Breast epithelium (tissue), 4 donors: ENCODE measurements at regions not wholly inside any gene's neighbourhood (a gene's known extent, or its start where the extent isn't known, plus 50 kb on each side); places are given as distances from the start of the nearest gene placed in this dataset.

Experiments
- DNase-seq, 2 donors: peaks; one replicate each; pipeline ENCODE4 v3.0.0-alpha.2; 2019; ENCODE audit warnings: low spot score in 2 of 2
- H3K27ac ChIP-seq, 2 donors: fragments of 200-600 bp; sonication (generic) in 1 of 2; one replicate each; pipeline ENCODE4 v1.5.1; 2016 to 2019; ENCODE audit warnings: mild to moderate bottlenecking in 1 of 2
- H3K27me3 ChIP-seq, 2 donors: fragments of 200-600 bp; sonication (generic) in 1 of 2; one replicate each; pipeline versions ENCODE4 v1.5.1 to v1.6.0; 2017 to 2019; ENCODE audit warnings: control low read depth in 1 of 2, mild to moderate bottlenecking in 1 of 2
- H3K36me3 ChIP-seq: fragments of 200-600 bp; one replicate; pipeline ENCODE4 v1.5.1; 2019
- H3K4me1 ChIP-seq, 2 donors: fragments of 200-600 bp; sonication (generic); one replicate each; pipeline ENCODE4 v1.5.1; 2016 to 2019; ENCODE audit warnings: control low read depth in 1 of 2
- H3K4me3 ChIP-seq, 3 donors: fragments of 200-600 bp; sonication (generic); 1 replicate in 2 of 3; 2 replicates in 1 of 3; pipeline ENCODE4 v1.5.1; 2016 to 2019; ENCODE audit warnings: mild to moderate bottlenecking in 3 of 3, moderate library complexity in 2 of 3
- H3K9me3 ChIP-seq, 2 donors: fragments of 200-600 bp; sonication (generic) in 1 of 2; one replicate each; pipeline ENCODE4 v1.5.1; 2016 to 2019; ENCODE audit warnings: control low read depth in 1 of 2
- POLR2A ChIP-seq: fragments of 450-650 bp; IDR thresholded peaks from one replicate; pipeline ENCODE4 v1.6.1; 2016; ENCODE audit warnings: antibody characterized with exemption, mild to moderate bottlenecking, moderate library complexity
- POLR2AphosphoS5 ChIP-seq, 3 donors: sonication (generic); formaldehyde crosslinking; IDR thresholded peaks; one replicate each; pipeline ENCODE4 v1.6.1; 2017; ENCODE audit warnings: antibody characterized with exemption in 3 of 3
- intact Hi-C: fragments of 100-400 bp; cut with DNase I; formaldehyde crosslinking; loops from one replicate; pipeline ENCODE4 v1.15.1; 2023; ENCODE audit warnings: low total_unique reads
- TF ChIP-seq, protein P1 (sequence below), 3 donors: fragments of 450-650 bp; IDR thresholded peaks; one replicate each; pipeline ENCODE4 v1.5.1; 2016 to 2017; ENCODE audit warnings: antibody characterized with exemption in 3 of 3, mild to moderate bottlenecking in 3 of 3, moderate library complexity in 3 of 3

DNA sequence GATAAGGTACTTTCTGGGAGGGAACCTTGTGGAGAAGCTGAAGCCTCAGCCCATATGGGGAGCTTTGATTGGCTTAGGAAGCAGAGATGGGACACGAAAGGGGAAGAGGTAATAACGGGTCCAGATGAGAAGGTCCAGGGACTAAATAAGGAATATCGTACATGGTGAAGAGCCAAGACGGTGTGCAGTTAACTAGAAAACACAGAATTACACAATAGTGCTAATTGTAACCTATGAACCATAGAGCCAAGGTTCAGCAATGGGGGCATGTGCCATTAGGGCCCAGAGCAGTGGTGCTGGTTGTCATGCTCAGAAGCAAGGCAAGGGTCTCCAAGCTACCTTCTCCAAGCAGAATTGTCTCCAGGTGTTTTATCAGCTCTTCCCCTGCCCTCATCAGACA lies 106.1 kb downstream of the IRS2 start:
- intact Hi-C loops, result no loop called here
- Histone ChIP-seq H3K4me3 (no peak overlapping the region), H3K36me3 (no peaks in the 10 kb centered on the region), H3K9me3 (no peaks in the 10 kb centered on the region), H3K27ac (no peak overlapping the region), H3K4me1 (peaks cover 0 to under 1% of the 10 kb centered on the region in 2 donors), H3K27me3 (no peaks in the 10 kb centered on the region)
- TF ChIP-seq POLR2A (no peak), POLR2AphosphoS5 (IDR thresholded peaks at IDR 0.05) (no peak)
- TF ChIP-seq, protein P1, sequence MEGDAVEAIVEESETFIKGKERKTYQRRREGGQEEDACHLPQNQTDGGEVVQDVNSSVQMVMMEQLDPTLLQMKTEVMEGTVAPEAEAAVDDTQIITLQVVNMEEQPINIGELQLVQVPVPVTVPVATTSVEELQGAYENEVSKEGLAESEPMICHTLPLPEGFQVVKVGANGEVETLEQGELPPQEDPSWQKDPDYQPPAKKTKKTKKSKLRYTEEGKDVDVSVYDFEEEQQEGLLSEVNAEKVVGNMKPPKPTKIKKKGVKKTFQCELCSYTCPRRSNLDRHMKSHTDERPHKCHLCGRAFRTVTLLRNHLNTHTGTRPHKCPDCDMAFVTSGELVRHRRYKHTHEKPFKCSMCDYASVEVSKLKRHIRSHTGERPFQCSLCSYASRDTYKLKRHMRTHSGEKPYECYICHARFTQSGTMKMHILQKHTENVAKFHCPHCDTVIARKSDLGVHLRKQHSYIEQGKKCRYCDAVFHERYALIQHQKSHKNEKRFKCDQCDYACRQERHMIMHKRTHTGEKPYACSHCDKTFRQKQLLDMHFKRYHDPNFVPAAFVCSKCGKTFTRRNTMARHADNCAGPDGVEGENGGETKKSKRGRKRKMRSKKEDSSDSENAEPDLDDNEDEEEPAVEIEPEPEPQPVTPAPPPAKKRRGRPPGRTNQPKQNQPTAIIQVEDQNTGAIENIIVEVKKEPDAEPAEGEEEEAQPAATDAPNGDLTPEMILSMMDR (IDR thresholded peaks at IDR 0.05), result no peak
- DNase-seq, result no peak

DNA sequence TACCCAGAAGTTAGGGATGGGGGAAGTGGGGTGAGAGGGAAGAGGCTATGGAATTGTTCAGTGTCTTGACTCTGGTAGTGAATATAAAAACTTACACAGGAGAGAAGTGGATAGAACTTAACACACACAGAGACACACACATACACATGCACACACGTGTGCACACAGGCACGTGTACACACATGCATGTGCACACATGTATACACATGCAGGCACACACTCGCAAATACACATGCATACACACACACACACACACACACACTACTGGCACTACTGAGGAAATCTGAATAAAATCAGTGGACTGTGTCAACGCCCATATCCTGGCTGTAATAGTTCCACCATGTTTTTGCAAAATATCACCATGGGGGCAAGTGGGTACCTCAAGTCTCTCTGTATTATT lies 107.9 kb downstream of the IRS2 start:
- Histone ChIP-seq H3K4me3 (no peak overlapping the region), H3K27me3 (no peaks in the 10 kb centered on the region), H3K4me1 (no peaks in the 10 kb centered on the region), H3K27ac (no peak overlapping the region), H3K36me3 (no peaks in the 10 kb centered on the region), H3K9me3 (no peaks in the 10 kb centered on the region)
- no peak for DNase-seq
- intact Hi-C loops, result no loop called here
- TF ChIP-seq POLR2A (no peak), POLR2AphosphoS5 (IDR thresholded peaks at IDR 0.05) (no peak)
- TF ChIP-seq, protein P1 (IDR thresholded peaks at IDR 0.05), result no peak

GRCh38 chr13:109677206-109677605 lies 109.2 kb downstream of the IRS2 start:
- Histone ChIP-seq H3K4me3 (no peak overlapping the region), H3K27me3 (no peaks in the 10 kb centered on the region), H3K36me3 (no peaks in the 10 kb centered on the region), H3K9me3 (no peaks in the 10 kb centered on the region), H3K27ac (no peak overlapping the region), H3K4me1 (no peaks in the 10 kb centered on the region)
- intact Hi-C loops, result no loop called here
- DNase-seq, result no peak
- TF ChIP-seq POLR2AphosphoS5 (IDR thresholded peaks at IDR 0.05) (no peak), POLR2A (no peak)
- TF ChIP-seq, protein P1 (IDR thresholded peaks at IDR 0.05), result no peak

DNA sequence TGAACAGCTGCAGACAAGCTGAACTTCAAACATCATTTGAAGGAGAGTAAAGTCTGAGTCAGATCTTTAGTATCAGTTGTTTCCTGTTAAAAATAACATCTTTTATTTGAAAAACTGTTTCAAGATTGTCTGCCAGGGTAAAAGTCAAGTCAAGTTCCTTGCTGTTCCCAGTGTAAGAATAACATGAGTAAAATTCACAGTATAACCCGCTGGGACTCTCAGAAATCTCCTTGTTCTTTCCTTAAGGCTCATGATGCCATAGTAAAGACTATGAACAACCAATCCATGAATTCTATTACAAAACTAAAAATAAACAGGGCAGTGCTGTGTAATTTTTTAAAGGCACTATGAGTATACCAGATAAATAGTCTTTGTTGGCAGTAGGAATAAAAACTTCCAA lies 112.9 kb downstream of the IRS2 start:
- no peaks in the 10 kb centered on the region for H3K27me3 ChIP-seq
- no peak overlapping the region for H3K4me3 ChIP-seq
- TF ChIP-seq POLR2A, result no peak
- TF ChIP-seq, protein P1 (IDR thresholded peaks at IDR 0.05), result no peak
- TF ChIP-seq POLR2AphosphoS5 (IDR thresholded peaks at IDR 0.05), result no peak
- H3K36me3 ChIP-seq, result no peaks in the 10 kb centered on the region
- intact Hi-C loops, result no loop called here
- H3K9me3 ChIP-seq, result no peaks in the 10 kb centered on the region
- no peak for DNase-seq
- peaks cover 0 to 6% of the 10 kb centered on the region in 2 donors for H3K4me1 ChIP-seq
- H3K27ac ChIP-seq, result no peak overlapping the region

DNA sequence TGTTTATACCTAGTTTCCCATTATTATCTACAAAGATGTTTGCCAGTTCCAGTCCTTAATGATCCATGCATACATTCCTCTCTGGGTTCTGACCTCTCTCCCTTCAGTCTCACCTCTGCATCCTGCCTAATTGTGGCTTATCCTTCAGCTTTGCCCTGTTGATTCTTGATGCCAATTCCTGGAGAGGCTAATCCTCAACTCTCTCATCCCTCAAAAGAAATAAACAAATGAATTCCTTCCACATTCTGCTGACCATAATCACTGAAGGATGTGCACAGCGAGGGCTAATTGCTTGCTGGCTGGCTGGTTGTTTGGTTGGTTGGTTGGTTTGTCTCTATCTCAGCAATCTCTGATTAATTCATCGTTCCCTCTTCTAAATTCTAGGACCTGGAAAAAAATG lies 113.8 kb downstream of the IRS2 start:
- intact Hi-C loops, result no loop called here
- no peaks in the 10 kb centered on the region for H3K27me3 ChIP-seq
- H3K4me1 ChIP-seq, result peaks cover 0 to 7% of the 10 kb centered on the region in 2 donors
- H3K4me3 ChIP-seq, result no peak overlapping the region
- H3K36me3 ChIP-seq, result no peaks in the 10 kb centered on the region
- TF ChIP-seq, protein P1 (IDR thresholded peaks at IDR 0.05), result no peak
- TF ChIP-seq POLR2A (no peak), POLR2AphosphoS5 (IDR thresholded peaks at IDR 0.05) (no peak)
- no peak overlapping the region for H3K27ac ChIP-seq
- no peaks in the 10 kb centered on the region for H3K9me3 ChIP-seq
- no peak for DNase-seq
